ENCODE measurements at regions not wholly inside any gene's neighbourhood (a gene's known extent, or its start where the extent isn't known, plus 50 kb on each side); places are given as distances from the start of the nearest gene placed in this dataset.

DNA sequence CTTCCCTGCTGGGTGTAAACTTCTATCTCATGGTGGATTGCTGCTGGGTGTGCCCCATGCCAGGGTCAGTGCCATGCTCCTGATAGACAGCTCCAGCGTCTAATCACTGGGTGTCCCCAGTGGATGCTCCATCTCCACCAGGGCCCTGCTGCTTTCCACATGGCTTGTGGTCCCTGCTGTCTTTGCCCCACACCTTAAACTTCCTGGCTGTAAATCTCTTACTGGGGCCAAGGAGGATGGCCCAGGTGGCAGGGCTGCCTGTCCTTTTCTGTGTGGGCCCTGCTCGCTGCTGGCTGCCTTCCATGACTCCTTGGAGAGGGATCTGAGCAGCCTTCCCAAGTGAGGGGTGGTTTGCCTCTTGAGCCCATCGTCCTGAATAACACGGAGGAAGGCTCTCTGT is 51.8 kb downstream of the RGS12 start:
- TF ChIP-seq, protein P1, sequence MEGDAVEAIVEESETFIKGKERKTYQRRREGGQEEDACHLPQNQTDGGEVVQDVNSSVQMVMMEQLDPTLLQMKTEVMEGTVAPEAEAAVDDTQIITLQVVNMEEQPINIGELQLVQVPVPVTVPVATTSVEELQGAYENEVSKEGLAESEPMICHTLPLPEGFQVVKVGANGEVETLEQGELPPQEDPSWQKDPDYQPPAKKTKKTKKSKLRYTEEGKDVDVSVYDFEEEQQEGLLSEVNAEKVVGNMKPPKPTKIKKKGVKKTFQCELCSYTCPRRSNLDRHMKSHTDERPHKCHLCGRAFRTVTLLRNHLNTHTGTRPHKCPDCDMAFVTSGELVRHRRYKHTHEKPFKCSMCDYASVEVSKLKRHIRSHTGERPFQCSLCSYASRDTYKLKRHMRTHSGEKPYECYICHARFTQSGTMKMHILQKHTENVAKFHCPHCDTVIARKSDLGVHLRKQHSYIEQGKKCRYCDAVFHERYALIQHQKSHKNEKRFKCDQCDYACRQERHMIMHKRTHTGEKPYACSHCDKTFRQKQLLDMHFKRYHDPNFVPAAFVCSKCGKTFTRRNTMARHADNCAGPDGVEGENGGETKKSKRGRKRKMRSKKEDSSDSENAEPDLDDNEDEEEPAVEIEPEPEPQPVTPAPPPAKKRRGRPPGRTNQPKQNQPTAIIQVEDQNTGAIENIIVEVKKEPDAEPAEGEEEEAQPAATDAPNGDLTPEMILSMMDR (IDR thresholded peaks at IDR 0.05): no peak
- TF ChIP-seq POLR2A (IDR thresholded peaks at IDR 0.05): no peak
